ENCODE measurements at regions not wholly inside any gene's neighbourhood (a gene's known extent, or its start where the extent isn't known, plus 50 kb on each side); places are given as distances from the start of the nearest gene placed in this dataset.

DNA sequence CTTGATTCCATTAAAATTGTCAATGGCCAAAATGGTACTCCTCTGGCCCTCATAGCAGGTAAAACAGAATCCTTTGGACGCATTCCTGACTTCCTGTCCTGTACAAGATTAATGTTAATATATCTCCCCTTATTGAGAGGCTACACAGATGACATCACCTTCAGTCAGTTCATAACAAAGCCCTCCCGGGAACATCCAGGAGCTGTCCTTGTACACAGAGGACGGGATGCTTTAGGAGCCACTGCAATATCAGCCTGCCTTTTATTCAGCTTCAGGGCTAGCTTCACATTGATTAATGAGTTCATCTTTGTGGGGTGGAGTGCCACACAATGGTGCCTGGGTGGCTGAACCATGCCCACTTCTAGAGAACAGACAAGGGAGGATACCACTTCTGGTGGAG is 235.1 kb downstream of the NRIP1 start:
- H3K27ac ChIP-seq (ENCODE audit: low read length), result no peak overlapping the region
- no peaks in the 10 kb centered on the region for H3K9me3 ChIP-seq (ENCODE audit: insufficient read depth, low read length)
- H3K27me3 ChIP-seq (ENCODE audit: low read depth, low read length), result no peaks in the 10 kb centered on the region
- H3K9ac ChIP-seq (ENCODE audit: low read length), result no peak overlapping the region
- H3K79me2 ChIP-seq (ENCODE audit: low read length), result no peaks in the 10 kb centered on the region
- H3K4me3 ChIP-seq (ENCODE audit: low read length), result no peak overlapping the region
- H3K36me3 ChIP-seq (replicated peaks; ENCODE audit: low read depth, low read length), result no peaks in the 10 kb centered on the region
- H3K4me2 ChIP-seq (ENCODE audit: low read length), result no peak overlapping the region
- H3K4me1 ChIP-seq (ENCODE audit: low read length), result peaks cover 16% of the 10 kb centered on the region
- H2AFZ ChIP-seq (ENCODE audit: low read depth, low read length), result no peak overlapping the region
- TF ChIP-seq, protein P1, sequence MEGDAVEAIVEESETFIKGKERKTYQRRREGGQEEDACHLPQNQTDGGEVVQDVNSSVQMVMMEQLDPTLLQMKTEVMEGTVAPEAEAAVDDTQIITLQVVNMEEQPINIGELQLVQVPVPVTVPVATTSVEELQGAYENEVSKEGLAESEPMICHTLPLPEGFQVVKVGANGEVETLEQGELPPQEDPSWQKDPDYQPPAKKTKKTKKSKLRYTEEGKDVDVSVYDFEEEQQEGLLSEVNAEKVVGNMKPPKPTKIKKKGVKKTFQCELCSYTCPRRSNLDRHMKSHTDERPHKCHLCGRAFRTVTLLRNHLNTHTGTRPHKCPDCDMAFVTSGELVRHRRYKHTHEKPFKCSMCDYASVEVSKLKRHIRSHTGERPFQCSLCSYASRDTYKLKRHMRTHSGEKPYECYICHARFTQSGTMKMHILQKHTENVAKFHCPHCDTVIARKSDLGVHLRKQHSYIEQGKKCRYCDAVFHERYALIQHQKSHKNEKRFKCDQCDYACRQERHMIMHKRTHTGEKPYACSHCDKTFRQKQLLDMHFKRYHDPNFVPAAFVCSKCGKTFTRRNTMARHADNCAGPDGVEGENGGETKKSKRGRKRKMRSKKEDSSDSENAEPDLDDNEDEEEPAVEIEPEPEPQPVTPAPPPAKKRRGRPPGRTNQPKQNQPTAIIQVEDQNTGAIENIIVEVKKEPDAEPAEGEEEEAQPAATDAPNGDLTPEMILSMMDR (IDR thresholded peaks at IDR 0.05; ENCODE audit: low read depth, low read length), result no peak
- no peak for TF ChIP-seq EZH2phosphoT487 (IDR thresholded peaks at IDR 0.05; ENCODE audit: low read depth)
- no peaks in the 10 kb centered on the region for H4K20me1 ChIP-seq (ENCODE audit: insufficient read depth, low read length)

DNA sequence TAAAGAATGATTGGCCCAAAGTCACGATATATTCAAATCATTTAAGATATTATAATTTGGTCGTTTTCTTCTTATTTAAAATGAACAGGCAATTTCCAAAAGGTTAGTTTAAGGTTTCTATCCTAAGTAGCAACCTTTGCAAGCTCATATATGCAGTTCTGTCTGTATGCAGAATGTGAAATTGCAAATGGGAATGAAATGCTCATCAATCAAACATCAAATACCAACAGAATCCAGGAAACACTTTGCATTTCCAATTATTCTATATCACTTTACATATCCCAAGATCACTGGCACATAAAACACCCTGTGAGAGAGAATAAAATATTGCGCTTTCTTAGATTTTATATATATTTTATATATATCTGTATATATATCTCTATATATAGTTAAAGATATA is 237.3 kb downstream of the NRIP1 start:
- Histone ChIP-seq H3K27ac (ENCODE audit: low read length) (no peak overlapping the region), H3K36me3 (replicated peaks; ENCODE audit: low read depth, low read length) (peaks cover 12% of the 10 kb centered on the region), H4K20me1 (ENCODE audit: insufficient read depth, low read length) (no peaks in the 10 kb centered on the region), H3K9me3 (ENCODE audit: insufficient read depth, low read length) (peaks cover 3% of the 10 kb centered on the region; the same call in 1 of the 2 replicates), H2AFZ (ENCODE audit: low read depth, low read length) (no peak overlapping the region), H3K4me1 (ENCODE audit: low read length) (peaks cover 20% of the 10 kb centered on the region), H3K4me2 (ENCODE audit: low read length) (no peak overlapping the region), H3K4me3 (ENCODE audit: low read length) (no peak overlapping the region), H3K27me3 (ENCODE audit: low read depth, low read length) (no peaks in the 10 kb centered on the region), H3K9ac (ENCODE audit: low read length) (no peak overlapping the region), H3K79me2 (ENCODE audit: low read length) (no peaks in the 10 kb centered on the region)
- TF ChIP-seq EZH2phosphoT487 (IDR thresholded peaks at IDR 0.05; ENCODE audit: low read depth), result no peak
- TF ChIP-seq, protein P1 (IDR thresholded peaks at IDR 0.05; ENCODE audit: low read depth, low read length), result no peak

DNA sequence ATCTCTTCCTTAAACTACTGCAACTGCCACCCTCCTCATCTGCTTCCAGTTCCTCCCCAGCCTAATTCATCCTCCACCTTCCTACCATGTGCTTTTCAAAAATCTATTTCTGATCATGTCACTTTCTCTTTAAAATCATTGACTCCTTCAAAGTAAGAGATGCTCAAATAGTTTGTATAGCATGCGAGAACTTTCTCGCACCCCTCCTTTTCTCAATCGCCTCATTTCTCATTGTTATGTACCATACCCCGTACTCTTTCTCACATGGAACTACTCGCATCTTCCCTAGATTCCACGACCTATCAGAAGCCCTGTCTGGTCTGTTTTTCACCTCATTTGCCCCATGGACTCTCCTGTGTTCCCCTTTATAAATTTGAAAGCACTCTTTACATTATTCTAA is 238.2 kb downstream of the NRIP1 start:
- Histone ChIP-seq H3K4me1 (ENCODE audit: low read length) (peaks cover 20% of the 10 kb centered on the region), H4K20me1 (ENCODE audit: insufficient read depth, low read length) (no peaks in the 10 kb centered on the region), H3K36me3 (replicated peaks; ENCODE audit: low read depth, low read length) (peaks cover 12% of the 10 kb centered on the region), H3K9ac (ENCODE audit: low read length) (no peak overlapping the region), H3K27me3 (ENCODE audit: low read depth, low read length) (no peaks in the 10 kb centered on the region), H3K79me2 (ENCODE audit: low read length) (no peaks in the 10 kb centered on the region), H3K27ac (ENCODE audit: low read length) (0 out of 2 replicates have a peak overlapping the region, but pooled peaks have one; percentile 55), H2AFZ (ENCODE audit: low read depth, low read length) (no peak overlapping the region), H3K4me3 (ENCODE audit: low read length) (no peak overlapping the region), H3K9me3 (ENCODE audit: insufficient read depth, low read length) (peaks cover 3% of the 10 kb centered on the region; the same call in 1 of the 2 replicates), H3K4me2 (ENCODE audit: low read length) (no peak overlapping the region)
- TF ChIP-seq EZH2phosphoT487 (IDR thresholded peaks at IDR 0.05; ENCODE audit: low read depth), result no peak
- TF ChIP-seq, protein P1 (IDR thresholded peaks at IDR 0.05; ENCODE audit: low read depth, low read length), result no peak

DNA sequence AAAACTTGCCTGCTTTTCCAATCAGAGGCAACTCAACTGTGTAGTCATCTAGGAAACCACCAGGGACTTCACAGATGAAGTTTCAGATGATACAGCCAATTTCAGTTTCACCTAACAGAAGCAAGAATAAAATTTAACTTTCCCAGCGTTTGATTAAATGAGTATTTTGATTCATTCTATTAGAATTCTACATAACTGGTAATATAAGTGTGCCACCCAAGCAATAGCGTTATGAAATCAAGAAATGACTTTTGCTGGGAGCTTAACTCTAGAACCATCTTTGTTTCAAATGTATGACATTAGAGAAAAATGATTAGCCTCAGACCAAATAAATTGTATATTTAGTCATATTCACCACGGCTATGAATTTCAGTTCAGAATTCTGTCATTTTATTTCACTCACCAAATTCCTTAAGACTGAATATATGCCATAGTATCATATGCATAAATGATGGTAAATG is 239.3 kb downstream of the NRIP1 start:
- peak overlapping the region; percentile 55 for H3K27ac ChIP-seq (ENCODE audit: low read length)
- peak overlapping the region; percentile 52 for H3K4me2 ChIP-seq (ENCODE audit: low read length)
- peak overlapping the region; percentile 24 for H3K4me3 ChIP-seq (ENCODE audit: low read length)
- H3K36me3 ChIP-seq (replicated peaks; ENCODE audit: low read depth, low read length), result peaks cover 12% of the 10 kb centered on the region
- H3K79me2 ChIP-seq (ENCODE audit: low read length), result no peaks in the 10 kb centered on the region
- no peak overlapping the region for H2AFZ ChIP-seq (ENCODE audit: low read depth, low read length)
- H3K9me3 ChIP-seq (ENCODE audit: insufficient read depth, low read length), result peaks cover 3% of the 10 kb centered on the region; the same call in 1 of the 2 replicates
- no peaks in the 10 kb centered on the region for H3K27me3 ChIP-seq (ENCODE audit: low read depth, low read length)
- H3K9ac ChIP-seq (ENCODE audit: low read length), result no peak overlapping the region
- TF ChIP-seq, protein P1 (IDR thresholded peaks at IDR 0.05; ENCODE audit: low read depth, low read length), result no peak
- TF ChIP-seq EZH2phosphoT487 (IDR thresholded peaks at IDR 0.05; ENCODE audit: low read depth), result no peak
- H3K4me1 ChIP-seq (ENCODE audit: low read length), result peaks cover 22% of the 10 kb centered on the region
- H4K20me1 ChIP-seq (ENCODE audit: insufficient read depth, low read length), result no peaks in the 10 kb centered on the region

Data from OCI-LY3 (cell line).